SK-N-SH (cell line): ENCODE measurements at regions not wholly inside any gene's neighbourhood (a gene's known extent, or its start where the extent isn't known, plus 50 kb on each side); places are given as distances from the start of the nearest gene placed in this dataset.

ENCODE experiments used
- CTCF ChIA-PET: fragments of 300-600, 350-600 bp; formaldehyde crosslinking; extraction: SDS; loops from one replicate; lab custom pipeline; 2021; lab: Yijun Ruan, JAX
- POLR2A ChIA-PET: fragments of 350-600 bp; sonication (Branson Sonifier 250); formaldehyde crosslinking; extraction: SDS; loops from one replicate; lab custom pipeline; 2020; ENCODE audit warnings: antibody characterized with exemption, inconsistent platforms; lab: Yijun Ruan, JAX
- DNase-seq: peaks from one replicate; pipeline ENCODE4 v3.0.0; 2012
- H2AFZ ChIP-seq: fragments of 200-600 bp; sonication (generic); 2 replicates; pipeline ENCODE4 v1.8.1; 2016; ENCODE audit warnings: antibody characterized with exemption, mild to moderate bottlenecking, low read depth
- H3F3A ChIP-seq: fragments of 200-600 bp; sonication (generic); replicated peaks from 2 replicates; pipeline ENCODE3; 2016; ENCODE audit warnings: antibody characterized with exemption, mild to moderate bottlenecking; ENCODE audit not compliant: insufficient read depth
- H3K27ac ChIP-seq, 2 experiments: fragments of 200-500 bp in 1 of 2; fragments of 200-600 bp in 1 of 2; sonication (Bioruptor generic) in 1 of 2; sonication (generic), shearing (Covaris generic) in 1 of 2; 2 replicates each; pipeline versions ENCODE4 v1.5.1 to v1.6.1; 2014 to 2016; ENCODE audit warnings: low read depth in 2 of 2, inconsistent platforms in 1 of 2, low read length in 1 of 2, mild to moderate bottlenecking in 1 of 2, mixed read lengths in 1 of 2
- H3K27me3 ChIP-seq: fragments of 200-600 bp; sonication (generic), shearing (Covaris generic); 2 replicates; pipeline ENCODE4 v1.6.1; 2016; ENCODE audit warnings: mixed run types; ENCODE audit not compliant: insufficient read depth
- H3K36me3 ChIP-seq, 2 experiments: fragments of 200-500 bp in 1 of 2; fragments of 200-600 bp in 1 of 2; sonication (Bioruptor generic) in 1 of 2; sonication (generic) in 1 of 2; replicated peaks in 1 of 2; 2 replicates each; pipeline versions ENCODE3 to v1.5.1; 2014 to 2016; ENCODE audit warnings: low read length in 1 of 2, mild to moderate bottlenecking in 1 of 2; ENCODE audit not compliant: insufficient read depth in 2 of 2, control insufficient read depth in 1 of 2
- H3K4me1 ChIP-seq, 2 experiments: fragments of 200-500 bp in 1 of 2; fragments of 200-600 bp in 1 of 2; sonication (Bioruptor generic) in 1 of 2; sonication (generic), shearing (Covaris generic) in 1 of 2; 2 replicates each; pipeline versions ENCODE4 v1.5.1 to v1.6.1; 2014 to 2016; ENCODE audit warnings: low read depth in 1 of 2, low read length in 1 of 2, mixed run types in 1 of 2; ENCODE audit not compliant: insufficient read depth in 2 of 2, control insufficient read depth in 1 of 2
- H3K4me2 ChIP-seq: fragments of 200-600 bp; sonication (generic), shearing (Covaris generic); 2 replicates; pipeline ENCODE4 v1.6.1; 2017; ENCODE audit warnings: mixed run types
- H3K4me3 ChIP-seq, 2 experiments: fragments of 200-500 bp in 1 of 2; fragments of 200-600 bp in 1 of 2; sonication (Bioruptor generic) in 1 of 2; sonication (generic), shearing (Covaris generic) in 1 of 2; 2 replicates each; pipeline versions ENCODE4 v1.5.1 to v1.8.1; 2014 to 2016; ENCODE audit warnings: low read depth in 2 of 2, inconsistent platforms in 1 of 2, low read length in 1 of 2, mild to moderate bottlenecking in 1 of 2, mixed read lengths in 1 of 2, moderate library complexity in 1 of 2
- H3K79me2 ChIP-seq: fragments of 200-600 bp; sonication (generic); 2 replicates; pipeline ENCODE4 v1.8.1; 2017; ENCODE audit warnings: mild to moderate bottlenecking; ENCODE audit not compliant: insufficient read depth
- H3K9ac ChIP-seq: fragments of 200-600 bp; sonication (generic); 2 replicates; pipeline ENCODE4 v1.6.1; 2017; ENCODE audit warnings: mixed run types
- H3K9me2 ChIP-seq: fragments of 200-600 bp; sonication (generic); 2 replicates; pipeline ENCODE4 v1.6.1; 2017; ENCODE audit warnings: mixed run types
- H3K9me3 ChIP-seq: fragments of 200-600 bp; sonication (generic); 2 replicates; pipeline ENCODE4 v1.6.1; 2017; ENCODE audit warnings: mixed run types, mild to moderate bottlenecking, moderate library complexity
- H4K20me1 ChIP-seq: fragments of 200-600 bp; sonication (generic); 2 replicates; pipeline ENCODE4 v1.6.1; 2017; ENCODE audit warnings: mild to moderate bottlenecking, mixed run types; ENCODE audit not compliant: insufficient read depth
- ELF1 ChIP-seq: IDR thresholded peaks from 2 replicates; pipeline ENCODE4 v1.4.0; 2012
- EP300 ChIP-seq, 2 experiments: IDR thresholded peaks; 2 replicates each; pipeline versions ENCODE4 v1.4.0 to v1.6.1; 2012; ENCODE audit warnings: borderline replicate concordance in 1 of 2, low read depth in 1 of 2, low read length in 1 of 2
- FOXM1 ChIP-seq: IDR thresholded peaks from 2 replicates; pipeline ENCODE4 v1.4.0; 2012; ENCODE audit warnings: low read depth, mild to moderate bottlenecking
- GABPA ChIP-seq: IDR thresholded peaks from 2 replicates; pipeline ENCODE4 v1.4.0; 2012; ENCODE audit warnings: low read depth, mild to moderate bottlenecking
- IRF3 ChIP-seq: fragments of 150-350 bp; IDR thresholded peaks from 2 replicates; pipeline ENCODE4 v1.6.1; 2016; ENCODE audit warnings: mild to moderate bottlenecking, low read depth, low read length
- JUND ChIP-seq: IDR thresholded peaks from 2 replicates; pipeline ENCODE4 v1.4.0; 2012
- MAX ChIP-seq: IDR thresholded peaks from 2 replicates; pipeline ENCODE4 v1.4.0; 2012; ENCODE audit warnings: low read depth
- MEF2A ChIP-seq: IDR thresholded peaks from 2 replicates; pipeline ENCODE4 v1.4.0; 2012; ENCODE audit warnings: low read depth, borderline replicate concordance
- NRF1 ChIP-seq: IDR thresholded peaks from 2 replicates; pipeline ENCODE4 v1.6.1; 2012; ENCODE audit warnings: low read depth, mild to moderate bottlenecking, low read length
- RAD21 ChIP-seq: IDR thresholded peaks from 2 replicates; pipeline ENCODE4 v1.6.1; 2012; ENCODE audit warnings: mild to moderate bottlenecking, low read length
- RXRA ChIP-seq: IDR thresholded peaks from 2 replicates; pipeline ENCODE4 v1.4.0; 2012; ENCODE audit warnings: low read depth, mild to moderate bottlenecking, borderline replicate concordance
- SIN3A ChIP-seq: IDR thresholded peaks from 2 replicates; pipeline ENCODE4 v1.6.1; 2012; ENCODE audit warnings: low read depth, mild to moderate bottlenecking, low read length, moderate library complexity, borderline replicate concordance
- SMC3 ChIP-seq: IDR thresholded peaks from 2 replicates; pipeline ENCODE4 v1.6.1; 2012; ENCODE audit warnings: low read depth, low read length, improper control_type of control experiment
- TAF1 ChIP-seq: IDR thresholded peaks from 2 replicates; pipeline ENCODE4 v1.6.1; 2012; ENCODE audit warnings: low read depth, mild to moderate bottlenecking, low read length, moderate library complexity, borderline replicate concordance
- TEAD4 ChIP-seq: IDR thresholded peaks from 2 replicates; pipeline ENCODE4 v1.4.0; 2012; ENCODE audit warnings: mild to moderate bottlenecking, borderline replicate concordance; ENCODE audit not compliant: insufficient read depth
- WGBS: methylation state at CpG from one replicate; pipeline ENCODE4 v1.1.6; 2017; ENCODE audit warnings: low lambda C conversion rate; 5-methylcytosine and 5-hydroxymethylcytosine counted together
- TF ChIP-seq, protein P1 (sequence below): IDR thresholded peaks from 2 replicates; pipeline ENCODE4 v1.4.0; 2012; ENCODE audit warnings: low read depth, borderline replicate concordance
- TF ChIP-seq, protein P2 (sequence below): IDR thresholded peaks from 2 replicates; pipeline ENCODE4; 2012
- TF ChIP-seq, protein P3 (sequence below): fragments of 200-600 bp; sonication (generic); IDR thresholded peaks from 2 replicates; pipeline ENCODE4 v1.6.1; 2017; ENCODE audit warnings: antibody characterized with exemption, mild to moderate bottlenecking, moderate library complexity

DNA sequence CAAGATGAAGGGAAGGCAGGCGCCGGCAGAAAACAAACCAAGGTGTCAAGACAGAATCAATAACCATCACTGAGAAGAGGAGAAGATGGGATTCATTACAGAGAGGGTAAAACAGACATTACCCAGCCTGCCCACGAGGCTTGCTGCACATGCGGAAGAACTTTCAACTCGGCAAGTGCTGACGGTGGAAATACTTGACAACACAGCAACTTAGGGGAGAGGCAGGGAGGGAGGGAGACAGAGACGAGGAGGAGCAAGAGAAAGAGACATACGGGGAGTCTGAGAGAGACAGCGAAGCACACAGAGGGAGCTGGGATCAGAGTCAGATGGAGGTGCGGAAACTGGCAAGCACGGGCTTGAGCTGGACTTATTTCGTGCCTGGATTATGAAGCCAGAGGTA, 129.3 kb upstream of the NECTIN1 start (continued):
- TF ChIP-seq, protein P1, sequence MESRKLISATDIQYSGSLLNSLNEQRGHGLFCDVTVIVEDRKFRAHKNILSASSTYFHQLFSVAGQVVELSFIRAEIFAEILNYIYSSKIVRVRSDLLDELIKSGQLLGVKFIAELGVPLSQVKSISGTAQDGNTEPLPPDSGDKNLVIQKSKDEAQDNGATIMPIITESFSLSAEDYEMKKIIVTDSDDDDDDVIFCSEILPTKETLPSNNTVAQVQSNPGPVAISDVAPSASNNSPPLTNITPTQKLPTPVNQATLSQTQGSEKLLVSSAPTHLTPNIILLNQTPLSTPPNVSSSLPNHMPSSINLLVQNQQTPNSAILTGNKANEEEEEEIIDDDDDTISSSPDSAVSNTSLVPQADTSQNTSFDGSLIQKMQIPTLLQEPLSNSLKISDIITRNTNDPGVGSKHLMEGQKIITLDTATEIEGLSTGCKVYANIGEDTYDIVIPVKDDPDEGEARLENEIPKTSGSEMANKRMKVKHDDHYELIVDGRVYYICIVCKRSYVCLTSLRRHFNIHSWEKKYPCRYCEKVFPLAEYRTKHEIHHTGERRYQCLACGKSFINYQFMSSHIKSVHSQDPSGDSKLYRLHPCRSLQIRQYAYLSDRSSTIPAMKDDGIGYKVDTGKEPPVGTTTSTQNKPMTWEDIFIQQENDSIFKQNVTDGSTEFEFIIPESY: no peak
- TF ChIP-seq MAX: no peak
- TF ChIP-seq TEAD4: no peak
- TF ChIP-seq RAD21: no peak
- TF ChIP-seq NRF1: no peak
- no peak for TF ChIP-seq IRF3
- TF ChIP-seq, all 33 proteins: peak for 0

DNA sequence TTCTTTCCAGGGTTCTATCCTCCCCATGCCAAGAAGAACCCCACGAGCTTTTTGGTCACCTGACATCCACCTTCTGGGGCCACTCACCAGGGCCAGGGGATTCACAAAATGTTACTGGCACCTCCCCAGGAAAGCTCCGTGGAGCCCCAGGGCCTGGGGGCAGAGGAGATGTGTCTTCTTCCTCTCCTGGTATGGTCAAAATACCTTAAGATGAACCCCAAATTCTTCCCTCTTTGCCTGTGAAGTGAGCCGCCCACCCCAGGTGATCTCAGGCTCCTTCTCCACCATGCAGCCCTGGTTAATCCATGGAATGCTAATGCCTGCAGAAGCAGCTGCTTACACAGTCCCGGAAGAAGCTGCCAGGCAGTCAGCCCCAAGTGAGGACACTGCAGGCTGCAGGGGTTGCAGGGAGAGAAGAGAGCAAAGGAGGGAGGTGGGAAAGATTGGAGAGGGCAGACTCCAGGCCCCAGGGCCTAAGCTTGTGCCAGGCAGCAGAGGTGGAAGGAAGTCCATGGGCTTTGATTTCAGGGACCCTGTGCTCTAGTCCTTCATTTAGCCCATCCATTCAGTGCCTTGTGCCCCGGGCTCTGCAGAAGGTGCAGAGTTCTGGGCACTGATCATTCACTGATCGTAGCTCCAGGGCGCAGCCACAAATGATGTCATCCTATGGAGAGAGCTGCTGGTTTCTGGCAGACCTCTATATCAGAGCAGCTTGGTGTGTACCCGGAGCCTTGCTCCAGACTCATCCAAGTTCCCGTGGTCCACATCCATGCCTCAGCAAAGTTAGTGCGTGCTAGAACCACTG, 127.9 kb upstream of the NECTIN1 start:
- ChIA-PET POLR2A (no interaction called here), CTCF (interaction anchor here (1.8 kb wide), 1 partner anchor 128 kb away, joined by 5 read pairs; the partner anchor contains the start of gene NECTIN1)
- TF ChIP-seq ELF1 (no peak), SIN3A (no peak), TAF1 (no peak), NRF1 (no peak), MEF2A (no peak), SMC3 (no peak), FOXM1 (no peak), GABPA (no peak), JUND (no peak), RXRA (no peak), EP300 (IDR thresholded peaks at IDR 0.05; ENCODE audit: borderline replicate concordance in 1 of 2, low read depth in 1 of 2, low read length in 1 of 2) (no peak)
- TF ChIP-seq, protein P2, sequence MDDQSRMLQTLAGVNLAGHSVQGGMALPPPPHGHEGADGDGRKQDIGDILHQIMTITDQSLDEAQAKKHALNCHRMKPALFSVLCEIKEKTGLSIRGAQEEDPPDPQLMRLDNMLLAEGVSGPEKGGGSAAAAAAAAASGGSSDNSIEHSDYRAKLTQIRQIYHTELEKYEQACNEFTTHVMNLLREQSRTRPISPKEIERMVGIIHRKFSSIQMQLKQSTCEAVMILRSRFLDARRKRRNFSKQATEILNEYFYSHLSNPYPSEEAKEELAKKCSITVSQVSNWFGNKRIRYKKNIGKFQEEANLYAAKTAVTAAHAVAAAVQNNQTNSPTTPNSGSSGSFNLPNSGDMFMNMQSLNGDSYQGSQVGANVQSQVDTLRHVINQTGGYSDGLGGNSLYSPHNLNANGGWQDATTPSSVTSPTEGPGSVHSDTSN: no peak
- TF ChIP-seq, protein P3, sequence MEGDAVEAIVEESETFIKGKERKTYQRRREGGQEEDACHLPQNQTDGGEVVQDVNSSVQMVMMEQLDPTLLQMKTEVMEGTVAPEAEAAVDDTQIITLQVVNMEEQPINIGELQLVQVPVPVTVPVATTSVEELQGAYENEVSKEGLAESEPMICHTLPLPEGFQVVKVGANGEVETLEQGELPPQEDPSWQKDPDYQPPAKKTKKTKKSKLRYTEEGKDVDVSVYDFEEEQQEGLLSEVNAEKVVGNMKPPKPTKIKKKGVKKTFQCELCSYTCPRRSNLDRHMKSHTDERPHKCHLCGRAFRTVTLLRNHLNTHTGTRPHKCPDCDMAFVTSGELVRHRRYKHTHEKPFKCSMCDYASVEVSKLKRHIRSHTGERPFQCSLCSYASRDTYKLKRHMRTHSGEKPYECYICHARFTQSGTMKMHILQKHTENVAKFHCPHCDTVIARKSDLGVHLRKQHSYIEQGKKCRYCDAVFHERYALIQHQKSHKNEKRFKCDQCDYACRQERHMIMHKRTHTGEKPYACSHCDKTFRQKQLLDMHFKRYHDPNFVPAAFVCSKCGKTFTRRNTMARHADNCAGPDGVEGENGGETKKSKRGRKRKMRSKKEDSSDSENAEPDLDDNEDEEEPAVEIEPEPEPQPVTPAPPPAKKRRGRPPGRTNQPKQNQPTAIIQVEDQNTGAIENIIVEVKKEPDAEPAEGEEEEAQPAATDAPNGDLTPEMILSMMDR: no peak
- 35% methylated on average over 10 of the region's 10 CpGs for WGBS
- Histone ChIP-seq H4K20me1 (no peaks in the 10 kb centered on the region), H3K4me3 (no peak overlapping the region), H3K4me2 (no peak overlapping the region), H2AFZ (no peak overlapping the region), H3K9me3 (no peaks in the 10 kb centered on the region), H3K27ac (peak overlapping the region in 1 of 2 experiments; percentile 43; a peak in 1 of 4 replicates), H3K9me2 (no peaks in the 10 kb centered on the region), H3K79me2 (no peaks in the 10 kb centered on the region), H3K9ac (no peak overlapping the region), H3F3A (no peaks in the 10 kb centered on the region), H3K4me1 (peaks cover 0 to 40% of the 10 kb centered on the region in 2 experiments; a peak in 1 of 4 replicates), H3K36me3 (no peaks in the 10 kb centered on the region), H3K27me3 (0 out of 2 replicates have a peak, but pooled peaks cover 11% of the 10 kb centered on the region)
- no peak for DNase-seq
